Activated B cell treated with CpG ODN at 0.5 μM for 24 hours (primary cell): ENCODE measurements at regions not wholly inside any gene's neighbourhood (a gene's known extent, or its start where the extent isn't known, plus 50 kb on each side); places are given as distances from the start of the nearest gene placed in this dataset.

Experiments
- ATAC-seq: fragments of 200-7000 bp; cut with Tn5 transposase; one replicate; pipeline ENCODE4 v1.10.0; 2021; ENCODE audit warnings: low read depth, mild to moderate bottlenecking, moderate library complexity
- CTCF ChIA-PET: fragments of 350-600 bp; sonication (Branson Sonifier 250); formaldehyde crosslinking; loops from one replicate; lab custom pipeline; 2021; ENCODE audit warnings: antibody characterized with exemption; lab: Charles Lee
- POLR2A ChIA-PET: fragments of 350-600 bp; sonication (Branson Sonifier 250); formaldehyde crosslinking; loops from one replicate; lab custom pipeline; 2021; ENCODE audit warnings: antibody characterized with exemption; lab: Charles Lee
- DNase-seq: peaks from one replicate; pipeline ENCODE4 v3.0.0; 2022
- H3K27ac Mint-ChIP-seq: one replicate; pipeline ENCODE4 v1.8.0; 2020; ENCODE audit warnings: mixed read lengths
- H3K27me3 Mint-ChIP-seq: one replicate; pipeline ENCODE4 v1.8.0; 2021; ENCODE audit warnings: mixed read lengths
- H3K36me3 Mint-ChIP-seq: one replicate; pipeline ENCODE4 v1.8.0; 2021; ENCODE audit warnings: low read depth, mixed read lengths
- H3K4me1 Mint-ChIP-seq: one replicate; pipeline ENCODE4 v1.8.0; 2021; ENCODE audit warnings: mixed read lengths
- H3K4me3 Mint-ChIP-seq: one replicate; pipeline ENCODE4 v1.8.0; 2020; ENCODE audit warnings: mild to moderate bottlenecking, mixed read lengths
- H3K9me3 Mint-ChIP-seq: one replicate; pipeline ENCODE4 v1.8.0; 2020; ENCODE audit warnings: mixed read lengths
- CTCF ChIP-seq: fragments of 200-600 bp; IDR thresholded peaks from one replicate; pipeline ENCODE4 v1.8.0; 2022; ENCODE audit warnings: antibody characterized with exemption, mild to moderate bottlenecking
- intact Hi-C: fragments of 100-400 bp; cut with micrococcal nuclease; formaldehyde crosslinking; loops from one replicate; pipeline ENCODE4 v1.15.1; 2024

DNA sequence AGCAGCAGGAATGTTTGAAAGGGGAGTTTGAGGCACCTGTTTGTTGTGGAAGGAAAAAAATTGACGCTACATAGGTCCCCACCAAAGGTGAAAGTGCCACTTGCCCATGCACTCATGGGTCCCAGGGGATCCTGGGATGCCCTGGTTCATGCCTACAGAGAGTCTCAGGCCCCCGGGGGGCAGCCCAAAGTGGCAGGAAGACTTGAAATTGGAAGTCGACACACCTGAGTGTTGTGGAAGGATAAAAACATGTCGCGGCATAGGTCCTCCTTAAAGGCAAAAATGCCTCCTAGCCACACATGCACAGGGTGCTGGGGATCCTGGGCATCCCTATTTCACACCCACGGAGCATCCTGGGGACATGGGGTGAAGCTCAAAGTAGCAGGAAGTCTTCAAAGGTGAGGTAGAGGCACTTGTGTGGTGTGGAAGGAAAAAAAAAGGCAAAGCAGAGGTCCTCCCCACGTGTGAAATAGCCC, 576.1 kb downstream of the ALG10 start:
- ATAC-seq, result no peak
- Mint-ChIP-seq H3K4me3 (no peak overlapping the region), H3K27me3 (no peaks in the 10 kb centered on the region), H3K9me3 (peaks cover 19% of the 10 kb centered on the region), H3K27ac (no peak overlapping the region), H3K4me1 (no peaks in the 10 kb centered on the region), H3K36me3 (peaks cover 3% of the 10 kb centered on the region)
- TF ChIP-seq CTCF, result no peak
- intact Hi-C loops, result no loop called here
- CTCF ChIA-PET, result no interaction called here
- POLR2A ChIA-PET, result no interaction called here
- DNase-seq, result peak; percentile 1

DNA sequence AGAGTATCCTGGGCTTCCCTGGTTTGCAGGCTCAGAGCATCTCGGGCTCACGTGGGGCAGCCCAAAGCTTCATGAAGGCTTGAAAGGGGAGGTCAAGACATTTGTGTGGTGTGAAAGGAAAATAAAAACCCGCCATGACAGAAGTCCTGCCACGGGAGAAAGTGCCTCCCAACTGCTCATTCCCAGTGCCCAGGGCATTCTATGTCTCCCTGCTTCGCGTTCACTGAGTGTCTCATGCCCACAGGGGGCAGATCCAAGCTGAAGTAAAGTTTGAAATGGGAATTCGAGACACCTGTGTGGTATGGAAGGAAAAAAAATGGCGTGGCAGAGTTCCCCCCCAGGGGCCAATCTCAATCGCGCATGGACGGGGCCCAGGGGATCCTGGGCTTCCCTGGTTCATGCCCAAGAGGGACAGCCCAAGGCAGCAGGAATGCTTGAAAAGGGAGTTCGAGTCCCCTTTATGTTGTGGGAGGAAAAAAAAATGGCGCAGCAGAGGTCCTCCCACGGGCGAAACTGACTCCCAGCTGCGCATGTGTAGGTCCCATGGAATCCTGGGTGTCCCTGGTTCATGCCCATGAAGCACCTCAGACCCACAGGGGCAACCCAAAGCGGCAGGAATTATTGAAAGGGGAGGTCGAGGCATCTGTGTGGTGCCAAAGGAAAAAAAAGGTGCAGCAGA, 576.7 kb downstream of the ALG10 start:
- ChIA-PET POLR2A (no interaction called here), CTCF (no interaction called here)
- intact Hi-C loops, result no loop called here
- ATAC-seq, result no peak
- no peak for TF ChIP-seq CTCF
- H3K4me1 Mint-ChIP-seq, result no peaks in the 10 kb centered on the region
- peaks cover 18% of the 10 kb centered on the region for H3K9me3 Mint-ChIP-seq
- no peak overlapping the region for H3K4me3 Mint-ChIP-seq
- peaks cover 3% of the 10 kb centered on the region for H3K36me3 Mint-ChIP-seq
- DNase-seq, result no peak
- no peak overlapping the region for H3K27ac Mint-ChIP-seq
- no peaks in the 10 kb centered on the region for H3K27me3 Mint-ChIP-seq

DNA sequence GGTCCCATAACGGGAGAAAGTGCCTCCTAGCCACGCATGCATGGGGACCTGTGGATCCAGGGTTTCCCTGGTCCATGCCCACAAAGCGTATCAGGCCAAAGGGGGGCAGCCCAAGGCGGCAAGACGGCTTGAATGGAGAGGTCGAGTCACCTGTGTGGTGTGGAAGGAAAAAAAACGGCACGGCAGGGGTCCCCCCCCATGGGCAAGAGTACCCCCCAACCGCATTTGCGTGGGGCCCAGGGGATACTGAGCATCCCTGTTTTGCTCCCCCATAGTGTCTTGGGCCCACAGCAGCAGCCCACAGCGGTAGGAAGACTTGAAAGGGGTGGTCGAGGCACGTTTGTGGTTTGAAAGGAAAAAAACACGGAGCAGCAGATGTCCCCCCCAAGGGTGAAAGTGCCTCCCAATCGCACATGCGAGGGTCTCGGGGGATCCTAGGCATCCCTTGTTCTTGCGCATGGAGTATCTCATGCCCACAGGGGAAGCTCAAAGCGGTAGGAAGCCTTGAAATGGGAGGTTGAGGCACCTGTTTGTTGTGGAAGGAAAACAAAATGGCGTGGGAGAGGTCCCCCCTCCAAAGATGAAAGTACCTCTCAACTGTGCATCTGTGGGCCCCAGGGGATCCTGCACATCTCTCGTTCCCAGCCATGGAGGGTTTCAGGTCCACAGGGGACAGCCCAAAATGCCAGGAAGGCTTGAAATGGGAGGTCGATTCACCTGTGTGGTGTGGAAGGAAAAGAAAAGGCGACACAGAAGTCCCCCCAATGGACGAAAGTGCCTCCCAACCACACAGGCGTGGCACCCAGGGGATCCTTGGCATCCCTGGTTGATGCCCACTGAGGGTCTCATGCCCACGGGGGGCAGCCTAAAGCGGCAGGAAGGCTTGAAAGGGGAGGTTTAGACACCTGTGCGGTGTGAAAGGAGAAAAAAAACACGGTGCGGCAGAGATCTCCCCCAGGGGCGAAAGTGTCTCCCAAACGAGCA, 577.5 kb downstream of the ALG10 start:
- H3K27ac Mint-ChIP-seq, result no peak overlapping the region
- no peaks in the 10 kb centered on the region for H3K4me1 Mint-ChIP-seq
- no peak for TF ChIP-seq CTCF
- ChIA-PET POLR2A (no interaction called here), CTCF (no interaction called here)
- H3K36me3 Mint-ChIP-seq, result peaks cover 3% of the 10 kb centered on the region
- peaks cover 21% of the 10 kb centered on the region for H3K9me3 Mint-ChIP-seq
- no peak overlapping the region for H3K4me3 Mint-ChIP-seq
- no peaks in the 10 kb centered on the region for H3K27me3 Mint-ChIP-seq
- intact Hi-C loops, result no loop called here
- DNase-seq (peak; percentile 0), ATAC-seq (no peak)

DNA sequence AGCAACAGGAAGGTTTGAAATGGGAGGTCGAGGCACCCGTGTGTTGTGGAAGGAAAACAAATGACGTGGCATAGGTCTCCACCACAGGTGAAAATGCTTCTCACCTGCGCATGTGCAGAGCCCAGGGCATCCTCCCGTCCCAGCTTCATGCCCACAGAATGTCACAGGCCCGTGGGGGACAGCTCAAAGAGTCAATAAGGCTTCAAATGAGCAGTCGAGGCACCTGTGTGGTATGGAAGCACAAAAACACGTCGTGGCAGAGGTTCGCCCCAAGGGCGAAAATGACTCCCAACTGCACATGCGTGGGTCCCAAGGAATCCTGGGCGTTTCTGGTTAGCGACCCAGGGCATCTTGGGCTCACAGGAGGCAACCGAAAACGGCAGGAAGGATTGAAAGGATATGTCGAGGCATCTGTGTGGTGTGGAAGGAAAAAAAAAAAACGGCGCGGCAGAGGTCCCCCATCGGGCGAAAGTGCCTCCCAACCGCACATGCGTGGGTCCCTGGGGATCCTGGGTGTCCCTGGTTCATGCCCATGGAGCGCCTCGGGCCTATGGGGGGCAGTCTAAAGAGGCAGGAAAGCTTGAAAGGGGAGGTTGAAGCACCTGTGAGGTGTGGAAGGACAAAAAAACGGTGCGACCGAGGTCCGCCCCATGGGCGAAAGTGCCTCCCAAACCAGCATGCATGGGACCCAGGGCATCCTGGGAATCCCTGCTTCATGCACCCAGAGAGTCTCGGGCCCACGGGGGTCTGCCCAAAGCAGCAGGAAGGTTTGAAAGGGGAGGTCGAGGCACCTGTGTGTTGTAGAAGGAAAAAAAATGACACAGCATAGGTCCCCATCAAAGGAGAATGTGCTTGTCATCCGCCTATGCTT, 578.5 kb downstream of the ALG10 start:
- intact Hi-C loops, result no loop called here
- Mint-ChIP-seq H3K4me1 (no peaks in the 10 kb centered on the region), H3K4me3 (no peak overlapping the region), H3K9me3 (peaks cover 17% of the 10 kb centered on the region), H3K27ac (no peak overlapping the region), H3K27me3 (no peaks in the 10 kb centered on the region), H3K36me3 (no peaks in the 10 kb centered on the region)
- peak; percentile 1 for DNase-seq
- POLR2A ChIA-PET, result no interaction called here
- TF ChIP-seq CTCF, result no peak
- no peak for ATAC-seq
- CTCF ChIA-PET, result no interaction called here
